KOPT-K1 (cell line): ENCODE measurements at regions not wholly inside any gene's neighbourhood (a gene's known extent, or its start where the extent isn't known, plus 50 kb on each side); places are given as distances from the start of the nearest gene placed in this dataset.

ENCODE experiments used
- H3K27ac ChIP-seq: fragments of 200-600 bp; sonication (generic); 2 replicates; pipeline ENCODE4 v1.5.1; 2016; ENCODE audit warnings: antibody characterized with exemption, mild to moderate bottlenecking, low read depth, low read length; ENCODE audit not compliant: poor library complexity, severe bottlenecking
- H3K36me3 ChIP-seq: fragments of 200-600 bp; sonication (generic); 2 replicates; pipeline ENCODE4 v1.5.1; 2017; ENCODE audit warnings: antibody characterized with exemption, mild to moderate bottlenecking, low read length, moderate library complexity; ENCODE audit not compliant: insufficient read depth
- H3K9me3 ChIP-seq: fragments of 200-600 bp; sonication (generic); 2 replicates; pipeline ENCODE4 v1.5.1; 2017; ENCODE audit warnings: antibody characterized with exemption, low read length, mild to moderate bottlenecking; ENCODE audit not compliant: insufficient read depth, poor library complexity, severe bottlenecking

- Histone ChIP-seq H3K9me3 (peaks cover 6% of the 10 kb centered on the region), H3K36me3 (no peaks in the 10 kb centered on the region), H3K27ac (no peak overlapping the region)
Measured at GRCh38 chr2:60298006-60298696, 255.3 kb downstream of the BCL11A start.

GRCh38 chr2:60297296-60298005 is 256.0 kb downstream of the BCL11A start:
- H3K36me3 ChIP-seq, result no peaks in the 10 kb centered on the region
- peaks cover 6% of the 10 kb centered on the region for H3K9me3 ChIP-seq
- no peak overlapping the region for H3K27ac ChIP-seq

DNA sequence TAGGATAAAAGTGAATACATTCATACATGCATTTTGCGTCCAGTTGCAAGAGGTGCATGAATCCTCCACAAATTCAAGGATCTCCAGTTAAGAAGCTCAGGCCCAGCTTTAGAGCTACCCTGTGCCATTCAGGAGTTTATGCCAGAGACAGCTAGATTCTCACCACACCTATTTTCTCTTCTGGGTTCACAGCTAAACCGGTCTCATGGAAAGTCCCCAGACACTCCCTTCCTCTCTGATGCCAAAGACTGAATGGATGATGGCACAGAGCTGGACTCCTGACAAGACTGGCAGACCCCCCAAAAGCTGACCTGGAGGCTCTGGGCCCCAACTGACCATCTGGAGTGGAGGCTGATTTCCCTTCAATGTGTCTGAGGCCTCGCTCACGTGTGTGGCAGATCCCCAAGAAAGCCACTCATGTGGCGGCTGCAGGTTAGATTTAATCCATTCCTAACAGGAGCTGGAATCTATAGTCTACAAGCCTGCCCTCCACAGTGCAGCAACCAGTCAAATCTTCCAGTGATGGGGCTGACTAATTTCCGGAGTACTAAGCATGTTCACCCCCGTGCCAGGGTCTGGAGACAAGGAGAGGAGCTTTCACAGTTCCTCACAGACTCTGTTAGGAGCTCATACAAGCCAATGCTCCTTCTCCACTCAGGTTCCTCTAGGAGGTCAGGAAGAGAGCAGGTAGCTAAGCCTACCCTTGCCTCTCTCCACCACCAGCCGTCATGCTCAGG is 257.1 kb downstream of the BCL11A start:
- Histone ChIP-seq H3K9me3 (peaks cover 6% of the 10 kb centered on the region), H3K36me3 (no peaks in the 10 kb centered on the region), H3K27ac (no peak overlapping the region)

- Histone ChIP-seq H3K27ac (no peak overlapping the region), H3K9me3 (peaks cover 6% of the 10 kb centered on the region), H3K36me3 (no peaks in the 10 kb centered on the region)
Measured at GRCh38 chr2:60295636-60295962, 257.9 kb downstream of the BCL11A start.

DNA sequence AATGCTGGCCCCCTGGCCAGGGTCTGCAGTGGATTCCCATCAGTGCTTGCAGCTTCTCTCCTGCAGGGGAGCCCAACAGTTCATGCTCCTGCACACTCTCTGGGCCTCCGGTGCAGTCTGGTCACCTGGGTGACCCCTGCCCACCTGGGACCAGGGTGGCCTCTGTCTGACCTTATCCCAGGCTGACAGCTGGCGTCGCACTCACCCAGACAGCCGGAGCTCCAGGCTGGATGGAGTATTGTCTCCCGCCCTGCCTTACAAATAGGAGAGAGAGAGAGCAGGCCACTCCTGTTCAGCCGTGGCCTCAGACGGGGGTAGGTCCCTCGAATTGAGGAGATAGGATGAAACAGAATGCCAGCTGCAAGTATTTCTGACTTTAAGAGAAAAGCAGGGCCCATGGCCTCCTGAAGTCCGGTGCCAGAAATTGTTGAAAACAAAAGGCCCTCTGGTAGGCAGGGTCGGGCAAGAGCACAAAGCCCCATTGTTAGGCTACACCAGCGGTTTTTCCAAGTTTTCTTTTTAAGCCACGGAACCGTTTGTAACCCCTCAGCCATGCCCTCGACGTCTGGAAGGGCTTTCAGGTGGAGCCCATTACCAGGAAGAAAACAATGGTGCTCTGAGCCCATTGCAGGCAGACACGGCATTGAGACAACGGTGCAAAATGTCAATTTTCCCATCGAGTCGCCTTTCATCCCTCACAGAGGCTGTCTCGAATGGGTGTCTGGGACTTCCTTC is 258.4 kb downstream of the BCL11A start:
- H3K9me3 ChIP-seq, result peaks cover 6% of the 10 kb centered on the region
- H3K27ac ChIP-seq, result no peak overlapping the region

DNA sequence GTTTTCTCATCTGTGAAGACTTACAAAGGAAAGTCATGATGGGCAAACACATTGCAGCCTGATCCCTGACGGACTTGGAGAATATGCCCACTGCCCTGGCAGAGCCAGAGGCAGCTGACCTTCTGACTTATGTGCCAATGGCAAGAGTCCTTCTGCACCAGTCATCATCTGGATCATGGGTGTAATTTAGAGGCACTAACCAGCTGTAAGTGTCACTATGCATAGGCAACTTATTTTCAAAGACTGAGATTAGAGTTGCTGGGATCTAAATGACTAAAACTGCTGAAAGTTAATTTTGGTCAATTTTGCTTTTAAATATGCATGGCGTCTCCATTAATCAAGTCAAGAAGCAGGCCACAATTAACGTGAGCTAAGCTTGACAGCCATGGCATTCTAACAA is 261.2 kb downstream of the BCL11A start:
- Histone ChIP-seq H3K27ac (no peak overlapping the region), H3K36me3 (no peaks in the 10 kb centered on the region), H3K9me3 (peaks cover 6% of the 10 kb centered on the region)

More for the DNA sequence above, 258.4 kb downstream of the BCL11A start:
- no peaks in the 10 kb centered on the region for H3K36me3 ChIP-seq

GRCh38 chr2:60290509-60290908 is 262.9 kb downstream of the BCL11A start:
- H3K9me3 ChIP-seq, result peaks cover 6% of the 10 kb centered on the region
- H3K27ac ChIP-seq, result no peak overlapping the region
- H3K36me3 ChIP-seq, result no peaks in the 10 kb centered on the region

- H3K27ac ChIP-seq, result no peak overlapping the region
- no peaks in the 10 kb centered on the region for H3K9me3 ChIP-seq
- no peaks in the 10 kb centered on the region for H3K36me3 ChIP-seq
Measured at GRCh38 chr2:60285626-60286316, 267.7 kb downstream of the BCL11A start.

GRCh38 chr2:60283626-60284025 is 269.8 kb downstream of the BCL11A start:
- Histone ChIP-seq H3K36me3 (no peaks in the 10 kb centered on the region), H3K9me3 (no peaks in the 10 kb centered on the region), H3K27ac (no peak overlapping the region)

DNA sequence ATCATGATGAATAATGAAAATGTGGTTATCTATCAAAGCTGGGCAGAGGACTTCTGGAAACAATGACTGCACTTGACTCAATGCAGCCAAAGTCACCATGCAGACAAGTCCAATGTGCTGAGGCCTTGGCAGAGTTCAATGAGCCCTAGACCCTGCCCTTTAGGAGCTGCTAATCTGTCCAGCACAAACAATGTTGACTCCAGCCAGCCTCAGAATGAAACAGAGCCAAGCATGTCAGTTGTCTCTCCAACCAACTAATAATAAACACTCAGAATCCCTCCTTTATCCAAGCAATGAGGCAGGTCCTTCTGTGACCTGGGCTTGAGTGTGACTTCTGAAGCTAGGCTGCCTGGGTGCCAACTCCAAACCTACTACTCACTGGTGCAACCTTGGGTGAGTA is 270.6 kb downstream of the BCL11A start:
- Histone ChIP-seq H3K27ac (no peak overlapping the region), H3K9me3 (no peaks in the 10 kb centered on the region), H3K36me3 (no peaks in the 10 kb centered on the region)

GRCh38 chr2:60281730-60282129 is 271.7 kb downstream of the BCL11A start:
- Histone ChIP-seq H3K9me3 (no peaks in the 10 kb centered on the region), H3K27ac (no peak overlapping the region), H3K36me3 (no peaks in the 10 kb centered on the region)

- no peaks in the 10 kb centered on the region for H3K36me3 ChIP-seq
- H3K9me3 ChIP-seq, result peaks cover 4% of the 10 kb centered on the region
- H3K27ac ChIP-seq, result no peak overlapping the region
Measured at GRCh38 chr2:60280238-60280637, 273.2 kb downstream of the BCL11A start.

DNA sequence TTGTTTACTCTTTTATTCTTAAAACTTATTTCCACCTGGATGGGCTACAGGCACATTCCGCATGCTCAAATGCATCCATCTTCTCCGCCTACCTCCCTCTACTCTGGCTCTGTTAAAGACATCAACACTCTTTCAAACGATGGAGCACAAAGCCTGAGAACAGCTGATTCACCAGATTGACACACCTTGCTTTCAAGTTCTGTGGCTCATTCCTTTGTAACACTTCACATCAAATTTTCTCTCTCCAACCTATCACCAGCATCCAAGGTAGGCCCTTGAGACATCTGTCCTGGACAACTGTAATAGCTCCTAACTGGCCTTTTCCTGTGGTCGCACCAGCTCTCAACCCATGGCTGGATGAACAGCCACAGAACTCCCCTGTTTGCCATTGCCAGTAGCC is 274.5 kb downstream of the BCL11A start:
- Histone ChIP-seq H3K9me3 (peaks cover 17% of the 10 kb centered on the region), H3K36me3 (no peaks in the 10 kb centered on the region), H3K27ac (no peak overlapping the region)

GRCh38 chr2:60275958-60276357 is 277.5 kb downstream of the BCL11A start:
- H3K27ac ChIP-seq, result no peak overlapping the region
- H3K9me3 ChIP-seq, result peaks cover 17% of the 10 kb centered on the region
- no peaks in the 10 kb centered on the region for H3K36me3 ChIP-seq
